Dermis microvascular lymphatic vessel endothelial cell (primary cell): ENCODE measurements at regions not wholly inside any gene's neighbourhood (a gene's known extent, or its start where the extent isn't known, plus 50 kb on each side); places are given as distances from the start of the nearest gene placed in this dataset.

ENCODE experiments used
- DNase-seq, 2 donors: peaks; one replicate each; pipeline versions ENCODE4 v3.0.0 to v3.0.0-alpha.2; 2010; ENCODE audit warnings: low read depth in 2 of 2

DNA sequence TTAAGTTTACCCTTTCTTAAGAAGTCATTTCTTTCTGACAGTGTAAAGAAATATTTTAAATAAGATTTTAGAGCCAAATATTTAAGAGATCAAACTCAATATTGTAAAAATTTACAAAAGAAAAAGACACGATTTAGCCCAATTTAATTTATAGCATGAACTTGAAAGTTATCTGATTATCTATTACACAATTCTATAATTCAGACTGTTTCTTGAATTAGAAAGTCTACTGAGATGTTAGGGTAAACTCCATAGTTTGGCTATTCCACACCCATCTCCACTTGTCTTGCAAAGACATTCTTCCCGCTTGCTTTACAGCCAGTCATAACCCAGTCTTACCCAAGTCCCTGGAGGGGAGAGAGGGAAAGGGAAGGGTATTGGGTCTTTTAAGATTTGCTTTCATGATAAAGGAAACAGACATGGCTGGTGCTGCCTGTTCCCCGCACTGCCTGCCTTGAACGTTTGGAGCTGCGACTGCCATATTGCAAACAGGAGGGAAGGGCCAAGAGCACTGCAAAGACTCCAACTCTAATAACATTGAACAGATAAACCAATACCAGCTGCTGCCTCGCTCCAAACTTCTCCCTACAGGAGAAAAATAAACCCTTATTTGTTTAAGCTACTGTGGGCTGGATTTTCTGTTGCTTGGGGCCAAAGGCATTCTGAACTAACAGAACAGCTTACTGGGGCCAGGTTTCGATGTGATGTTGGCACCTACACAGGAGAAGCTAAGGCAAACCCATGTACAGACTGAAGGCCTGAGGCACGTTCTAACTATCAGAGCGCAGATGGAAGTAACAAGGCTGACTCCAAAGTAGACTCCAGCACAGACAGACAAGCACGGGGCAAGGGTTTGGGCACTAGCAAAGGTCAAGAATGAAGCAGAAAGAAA, 552.3 kb upstream of the JARID2 start:
- no peak for DNase-seq

DNA sequence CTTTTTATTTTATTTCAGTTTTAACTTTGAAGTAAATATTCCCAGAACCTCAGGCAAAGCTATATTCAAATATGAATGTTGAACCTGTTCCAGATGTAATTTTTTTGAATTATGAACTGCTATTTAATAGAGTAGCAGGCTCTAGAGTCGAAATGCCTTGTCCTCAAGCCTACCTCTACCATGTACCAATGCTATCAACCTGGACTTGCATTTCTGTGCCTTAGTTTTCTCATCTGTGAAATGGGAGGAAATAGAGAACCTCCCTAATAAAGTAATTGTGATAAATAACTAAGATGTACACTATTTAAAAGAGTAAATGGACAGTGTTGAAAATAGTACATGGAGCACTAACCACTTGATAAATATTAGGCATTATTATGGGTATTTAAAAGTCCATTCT, 551.6 kb upstream of the JARID2 start:
- no peak for DNase-seq

GRCh38 chr6:14695579-14695978, 550.3 kb upstream of the JARID2 start:
- DNase-seq, result no peak

- DNase-seq, result no peak
These were observed 549.5 kb upstream of the JARID2 start for GRCh38 chr6:14696367-14696766.

DNA sequence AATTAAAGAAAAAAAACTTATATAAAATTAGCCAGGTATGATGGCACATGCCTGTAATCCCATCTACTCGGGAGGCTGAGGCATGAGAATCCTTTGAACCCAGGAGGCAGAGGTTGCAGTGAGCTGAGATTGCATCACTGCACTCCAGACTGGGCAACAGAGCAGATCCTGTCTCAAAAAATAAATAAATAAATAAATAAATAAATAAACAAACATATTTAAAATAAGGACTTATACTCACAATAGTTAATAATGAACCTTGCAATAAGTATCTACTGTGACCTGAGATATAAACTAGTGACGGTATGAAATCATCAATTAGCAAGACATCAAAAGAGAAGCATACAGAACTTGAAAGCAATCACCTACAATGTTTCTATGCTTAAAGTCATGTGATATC, 548.4 kb upstream of the JARID2 start:
- no peak for DNase-seq

DNA sequence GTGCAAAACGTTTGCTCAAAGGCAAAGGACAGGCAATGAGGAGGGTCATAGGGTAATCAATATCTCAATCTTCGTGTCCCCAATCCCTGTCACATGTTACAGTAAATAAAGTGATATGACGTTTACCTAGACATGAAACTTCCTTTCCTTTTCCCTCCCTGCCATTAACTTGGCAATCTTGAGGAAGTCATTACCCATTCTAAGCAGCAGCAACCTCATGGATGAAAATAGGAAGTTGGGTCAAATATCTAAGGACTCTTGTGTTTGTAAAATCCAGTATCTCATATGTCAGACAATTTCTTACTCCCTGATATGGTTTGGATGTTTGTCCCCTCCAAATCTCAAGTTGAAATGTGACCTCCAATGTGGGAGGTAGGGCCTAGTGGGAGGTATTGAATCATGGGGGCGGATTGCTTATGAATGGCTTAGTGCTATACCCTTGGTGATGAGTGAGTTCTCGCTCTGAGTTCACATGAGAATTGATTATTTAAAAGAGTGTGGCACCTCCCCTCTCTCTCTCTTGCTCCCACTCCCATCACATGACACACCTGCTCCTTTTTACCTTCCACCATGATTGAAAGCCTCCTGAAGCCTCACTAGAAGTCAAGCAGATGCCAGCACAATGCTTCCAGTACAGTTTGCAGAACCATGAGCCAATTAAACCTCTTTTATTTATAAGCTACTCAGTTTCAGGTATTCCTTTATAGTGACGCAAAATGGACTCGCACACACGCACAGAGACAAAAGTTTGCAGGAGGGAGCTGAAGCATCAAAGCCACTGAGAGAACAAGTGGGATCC, 545.9 kb upstream of the JARID2 start:
- DNase-seq, result no peak

DNA sequence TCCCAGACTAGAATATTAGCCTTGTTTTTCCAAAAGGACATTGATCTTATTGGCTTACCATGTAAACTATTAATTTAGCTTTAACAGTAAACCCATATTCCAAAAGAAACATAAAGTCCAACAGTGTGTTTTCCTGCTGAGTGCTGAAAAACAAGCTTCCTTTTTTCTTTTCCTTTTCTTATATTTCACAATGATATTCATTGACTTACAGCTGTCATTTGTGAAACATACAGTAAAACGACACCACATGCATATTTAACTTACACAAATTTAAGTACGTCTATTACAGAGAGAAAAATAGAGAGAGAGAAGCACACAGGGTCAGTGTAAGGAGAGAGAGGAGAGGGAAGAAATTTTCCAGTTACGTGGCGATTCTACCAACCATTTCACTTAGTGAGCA, 543.9 kb upstream of the JARID2 start:
- no peak for DNase-seq

- no peak for DNase-seq
These were observed 543.2 kb upstream of the JARID2 start for GRCh38 chr6:14702678-14703077.

DNA sequence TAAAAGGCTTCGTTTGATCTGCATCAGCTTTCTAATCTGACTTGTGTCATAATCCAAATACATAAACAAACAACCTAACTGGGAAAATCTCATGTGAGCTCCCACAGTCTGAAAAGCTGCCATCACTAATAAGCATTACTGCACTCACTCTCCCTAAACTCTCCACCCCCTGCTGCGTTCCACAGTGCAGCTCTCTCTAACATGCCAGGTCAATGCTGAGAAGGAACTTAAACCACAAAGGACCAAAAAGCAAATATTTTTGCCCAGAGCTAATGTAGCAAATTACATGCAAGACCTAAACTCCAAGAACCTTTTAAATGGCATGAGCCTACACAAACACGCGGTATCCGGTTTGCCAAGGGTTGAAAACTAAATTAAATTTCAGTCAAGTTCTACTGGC, 542.3 kb upstream of the JARID2 start:
- no peak for DNase-seq

DNA sequence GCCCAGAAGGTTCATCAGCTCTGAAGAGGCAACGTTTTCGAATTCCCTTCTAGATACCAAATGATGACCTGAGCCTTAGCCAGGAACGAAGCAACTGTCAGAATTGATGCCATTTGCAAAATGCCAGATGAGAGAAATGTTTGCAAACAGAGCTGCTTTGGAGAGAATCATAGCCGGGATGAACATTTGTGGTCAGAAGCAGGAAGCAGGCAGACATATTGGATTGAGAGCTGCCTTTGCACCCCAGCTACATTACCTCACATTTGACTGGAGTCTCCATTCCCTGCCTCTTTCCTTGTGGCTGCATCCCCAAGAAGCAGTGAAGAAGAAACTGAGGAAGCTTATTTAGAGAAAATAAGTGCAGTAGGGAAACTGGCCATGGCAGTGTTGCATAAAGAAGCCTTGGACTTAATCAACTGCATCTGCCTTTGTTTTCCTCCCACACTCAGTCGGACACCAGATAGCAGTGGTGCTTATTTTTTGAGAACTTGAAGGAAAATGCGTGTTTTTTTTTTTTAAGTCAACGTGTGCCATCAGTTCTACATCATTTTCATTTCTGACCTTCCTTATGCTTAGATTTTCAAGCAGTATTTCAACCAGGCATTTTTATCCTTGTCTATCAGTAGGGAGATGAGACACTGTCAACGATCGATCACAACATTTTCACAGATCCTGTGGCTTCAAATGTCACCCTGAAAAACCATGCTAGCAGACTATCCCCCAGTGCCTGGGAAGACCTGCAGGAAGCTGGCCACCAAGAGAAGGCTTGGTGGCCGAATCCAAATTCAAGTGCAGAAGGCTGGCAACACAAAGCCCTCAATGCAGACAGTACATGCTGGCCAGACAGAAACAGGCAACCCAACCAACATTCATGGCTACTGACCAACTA, 541.2 kb upstream of the JARID2 start:
- no peak for DNase-seq

GRCh38 chr6:14705841-14706377, 540.0 kb upstream of the JARID2 start:
- no peak for DNase-seq

DNA sequence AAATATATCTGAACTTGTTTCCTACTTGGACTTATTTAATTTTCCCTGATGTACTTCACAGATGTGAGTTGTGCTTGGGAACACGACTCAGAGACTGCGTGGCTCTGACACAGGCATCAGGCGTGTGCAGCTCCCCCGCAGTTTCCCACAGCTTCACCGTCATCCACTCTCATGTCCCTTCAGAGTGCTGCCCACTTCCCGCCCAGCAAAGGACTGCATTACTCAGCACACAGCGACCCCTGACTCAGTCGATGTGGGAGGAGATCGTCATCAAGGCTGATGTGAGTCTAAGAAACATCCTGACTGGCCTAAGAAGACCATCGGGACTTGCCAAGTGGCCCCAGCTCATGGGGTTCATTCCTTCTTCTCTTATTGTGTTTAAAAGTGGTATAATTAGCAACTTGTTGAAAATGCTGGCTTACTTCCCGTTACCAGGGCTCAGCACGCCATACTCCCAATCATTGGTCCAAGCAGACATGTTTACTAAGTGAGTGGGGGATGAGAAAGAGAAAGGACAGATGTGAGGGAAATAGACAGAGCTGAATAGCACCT, 539.4 kb upstream of the JARID2 start:
- peak in 1 of 2 donors; percentile 55 for DNase-seq

GRCh38 chr6:14707276-14707675, 538.6 kb upstream of the JARID2 start:
- DNase-seq, result no peak

DNA sequence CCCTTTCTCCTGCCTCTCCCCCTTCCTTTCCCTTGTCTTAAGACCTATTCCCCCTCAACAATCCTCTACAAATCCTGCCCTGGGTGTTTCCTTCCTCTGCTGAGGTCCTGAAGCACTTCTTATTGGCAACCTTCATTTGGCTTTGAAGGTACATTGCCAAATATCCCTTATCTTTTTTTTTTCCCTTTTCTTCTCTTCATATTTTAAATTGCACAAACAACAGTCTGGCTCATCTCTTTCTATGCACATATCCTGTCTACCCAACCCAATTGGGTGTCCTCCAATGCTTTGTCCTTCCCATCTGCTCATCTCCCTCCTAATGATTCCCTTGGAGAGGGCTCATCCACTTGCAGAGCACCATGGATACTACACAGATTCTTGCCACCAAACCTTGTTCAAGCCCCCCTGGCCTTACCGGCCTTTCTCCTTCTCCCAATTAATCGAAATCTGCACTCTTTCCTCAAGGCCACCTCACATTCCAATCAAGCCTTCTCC, 537.9 kb upstream of the JARID2 start:
- no peak for DNase-seq

- DNase-seq, result no peak
These were observed 536.7 kb upstream of the JARID2 start for GRCh38 chr6:14709066-14709670.

DNA sequence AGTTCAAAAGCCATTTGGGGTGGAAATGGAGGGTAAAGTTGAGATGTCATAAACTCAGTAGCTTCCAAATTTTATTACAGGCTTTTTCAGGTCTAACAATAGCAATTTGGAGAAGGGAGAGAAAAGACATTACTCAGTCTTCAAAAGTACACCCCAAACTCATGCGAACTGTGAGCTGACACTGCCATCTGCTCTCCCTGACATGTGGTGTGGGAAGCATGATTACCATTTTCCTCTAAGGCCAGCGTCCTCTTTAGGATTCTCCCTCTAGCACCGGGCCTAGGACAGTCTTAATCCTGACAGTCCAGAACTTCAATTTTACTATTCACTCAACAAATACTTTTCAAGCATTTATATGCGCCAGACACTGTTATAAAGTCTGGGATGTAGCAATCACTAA, 536.0 kb upstream of the JARID2 start:
- DNase-seq, result no peak

- DNase-seq, result no peak
These were observed 535.4 kb upstream of the JARID2 start for GRCh38 chr6:14710421-14710820.

DNA sequence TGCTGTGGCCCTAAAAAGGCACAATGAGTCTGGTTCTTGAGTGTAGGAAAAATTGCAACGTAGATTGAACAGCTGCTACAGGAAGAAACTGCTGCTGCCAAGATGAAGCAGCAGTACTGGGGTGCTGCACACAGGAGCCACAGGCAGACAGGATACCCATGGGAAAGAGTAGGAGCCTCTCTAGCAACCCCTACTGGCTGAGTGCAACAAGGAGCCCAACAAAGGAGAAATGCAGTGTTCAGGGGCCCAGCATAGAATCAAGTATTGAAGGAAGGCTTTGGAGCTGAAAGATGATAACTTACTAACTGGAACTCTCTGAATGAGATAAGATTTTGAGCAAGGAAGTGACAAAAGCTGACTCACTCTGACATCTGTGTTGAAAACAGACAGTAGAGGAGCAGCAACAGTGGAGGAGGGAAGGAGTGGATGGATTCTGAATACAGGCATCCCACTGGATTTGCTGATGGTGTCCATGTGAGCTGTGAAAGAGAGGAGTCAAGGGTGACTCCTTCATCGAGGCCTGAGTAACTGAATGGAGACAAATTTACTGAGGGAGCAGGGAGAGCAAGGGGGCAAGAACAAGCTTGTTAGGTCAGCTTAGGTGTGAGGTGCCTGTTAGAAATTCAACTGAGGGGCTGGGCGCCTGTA, 534.7 kb upstream of the JARID2 start:
- DNase-seq, result peak in 1 of 2 donors; percentile 43

DNA sequence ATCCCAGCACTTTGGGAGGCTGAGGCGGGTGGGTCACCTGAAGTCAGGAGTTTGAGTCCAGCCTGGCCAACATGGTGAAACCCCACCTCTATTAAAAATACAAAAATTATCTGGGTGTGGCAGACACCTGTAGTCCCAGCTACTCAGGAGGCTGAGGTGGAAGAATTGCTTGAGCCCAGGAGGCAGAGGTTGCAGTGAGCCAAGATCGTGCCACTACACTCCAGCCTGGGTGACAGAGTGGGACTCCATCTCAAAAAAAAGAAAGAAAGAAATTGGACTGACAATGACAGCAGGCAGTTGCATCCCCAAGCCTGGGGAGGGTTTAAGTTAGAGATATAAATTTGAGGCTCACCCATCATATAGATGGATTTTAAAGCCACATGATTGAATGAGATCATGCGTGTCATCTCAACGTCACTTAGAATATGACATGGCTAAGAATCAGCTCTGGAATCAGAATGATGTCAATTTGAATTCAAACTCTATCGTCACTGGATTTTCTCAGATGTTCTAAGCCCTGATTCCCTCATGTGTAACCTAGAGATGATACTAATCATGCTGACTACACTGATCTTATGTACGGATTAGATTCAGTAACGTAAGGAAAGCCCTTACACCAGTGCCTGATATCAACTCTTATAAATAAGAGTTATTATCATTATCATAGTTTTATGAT, 534.0 kb upstream of the JARID2 start:
- no peak for DNase-seq
